Peyer's patch (tissue), 4 donors: ENCODE measurements at regions not wholly inside any gene's neighbourhood (a gene's known extent, or its start where the extent isn't known, plus 50 kb on each side); places are given as distances from the start of the nearest gene placed in this dataset.

Experiments used
- CTCF ChIP-seq, 6 experiments: fragments of 450-650 bp in 4 of 6; fragments of 200-600 bp in 2 of 6; sonication (generic) in 1 of 6; IDR thresholded peaks; one replicate each; pipeline ENCODE4 v1.5.1; 2017 to 2019; ENCODE audit warnings: antibody characterized with exemption in 6 of 6, mild to moderate bottlenecking in 3 of 6, moderate library complexity in 1 of 6
- POLR2A ChIP-seq, 2 donors: fragments of 450-650 bp; IDR thresholded peaks; one replicate each; pipeline ENCODE4 v1.5.1; 2017; ENCODE audit warnings: antibody characterized with exemption in 2 of 2, mild to moderate bottlenecking in 2 of 2, moderate library complexity in 2 of 2

GRCh38 chr2:114373591-114373990 is 68.8 kb upstream of the DPP10 start:
- no peak for TF ChIP-seq POLR2A (IDR thresholded peaks at IDR 0.05)
- no peak for TF ChIP-seq CTCF (IDR thresholded peaks at IDR 0.05)
